Kidney epithelial cell (primary cell): ENCODE measurements at regions not wholly inside any gene's neighbourhood (a gene's known extent, or its start where the extent isn't known, plus 50 kb on each side); places are given as distances from the start of the nearest gene placed in this dataset.

Experiments used
- DNase-seq: peaks from one replicate; pipeline ENCODE4 v3.0.0-alpha.2; 2010; ENCODE audit warnings: low read depth
- H3K27me3 ChIP-seq: 2 replicates; pipeline ENCODE4 v1.6.0; 2011; ENCODE audit warnings: low read length; ENCODE audit not compliant: control insufficient read depth, insufficient read depth
- H3K36me3 ChIP-seq: 2 replicates; pipeline ENCODE4 v1.5.1; 2011; ENCODE audit warnings: low read length; ENCODE audit not compliant: control insufficient read depth, insufficient read depth
- H3K4me3 ChIP-seq: 2 replicates; pipeline ENCODE4 v1.5.1; 2011; ENCODE audit warnings: low read depth, mild to moderate bottlenecking, control low read depth, low read length
- TF ChIP-seq, protein P1 (sequence below): IDR thresholded peaks from 2 replicates; pipeline ENCODE4 v1.5.1; 2011; ENCODE audit warnings: mild to moderate bottlenecking, moderate library complexity, low read length, control low read depth, inconsistent platforms; ENCODE audit not compliant: insufficient read depth, poor library complexity, severe bottlenecking

DNA sequence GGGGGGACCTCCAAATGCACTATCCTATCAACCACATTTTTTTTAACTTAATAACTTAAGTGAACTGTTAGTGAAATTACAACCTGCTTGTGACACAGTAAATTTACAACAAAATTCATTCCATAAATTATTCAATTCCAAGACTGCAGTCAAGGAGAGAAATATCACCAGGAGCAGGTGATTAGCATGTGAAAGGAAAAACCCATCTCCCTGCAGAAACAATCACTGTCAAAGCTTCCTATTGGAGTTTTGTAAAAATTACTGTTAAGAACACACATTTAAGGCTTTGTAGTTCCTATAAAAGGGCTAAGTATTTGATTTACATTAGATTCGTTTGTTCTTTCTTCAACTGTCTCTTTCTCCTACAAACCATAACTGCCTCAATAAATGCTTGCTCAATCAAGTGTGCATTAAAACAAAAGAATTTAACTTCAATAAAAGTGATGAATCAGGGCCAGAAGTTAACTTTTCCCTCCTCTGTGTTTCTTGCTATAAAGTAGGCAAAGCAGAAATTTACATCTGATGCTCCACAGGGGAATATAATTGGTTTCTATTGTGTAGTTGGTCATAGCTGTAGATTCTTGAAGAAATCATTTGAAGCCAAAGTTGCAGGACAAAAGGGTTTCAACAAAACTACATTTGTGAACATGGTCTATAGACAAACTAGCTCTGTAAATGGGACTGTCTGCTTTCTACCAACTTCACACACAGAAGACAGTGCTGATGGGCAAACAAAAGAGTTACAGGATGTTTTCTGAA, 195.1 kb upstream of the PSMD7 start:
- TF ChIP-seq, protein P1, sequence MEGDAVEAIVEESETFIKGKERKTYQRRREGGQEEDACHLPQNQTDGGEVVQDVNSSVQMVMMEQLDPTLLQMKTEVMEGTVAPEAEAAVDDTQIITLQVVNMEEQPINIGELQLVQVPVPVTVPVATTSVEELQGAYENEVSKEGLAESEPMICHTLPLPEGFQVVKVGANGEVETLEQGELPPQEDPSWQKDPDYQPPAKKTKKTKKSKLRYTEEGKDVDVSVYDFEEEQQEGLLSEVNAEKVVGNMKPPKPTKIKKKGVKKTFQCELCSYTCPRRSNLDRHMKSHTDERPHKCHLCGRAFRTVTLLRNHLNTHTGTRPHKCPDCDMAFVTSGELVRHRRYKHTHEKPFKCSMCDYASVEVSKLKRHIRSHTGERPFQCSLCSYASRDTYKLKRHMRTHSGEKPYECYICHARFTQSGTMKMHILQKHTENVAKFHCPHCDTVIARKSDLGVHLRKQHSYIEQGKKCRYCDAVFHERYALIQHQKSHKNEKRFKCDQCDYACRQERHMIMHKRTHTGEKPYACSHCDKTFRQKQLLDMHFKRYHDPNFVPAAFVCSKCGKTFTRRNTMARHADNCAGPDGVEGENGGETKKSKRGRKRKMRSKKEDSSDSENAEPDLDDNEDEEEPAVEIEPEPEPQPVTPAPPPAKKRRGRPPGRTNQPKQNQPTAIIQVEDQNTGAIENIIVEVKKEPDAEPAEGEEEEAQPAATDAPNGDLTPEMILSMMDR = no peak

GRCh38 chr16:74100395-74101326, 196.0 kb upstream of the PSMD7 start:
- TF ChIP-seq, protein P1 = no peak
- no peak overlapping the region for H3K4me3 ChIP-seq
- no peak for DNase-seq
- H3K27me3 ChIP-seq = no peaks in the 10 kb centered on the region
- H3K36me3 ChIP-seq = no peaks in the 10 kb centered on the region

More for the DNA sequence above, 195.1 kb upstream of the PSMD7 start:
- Histone ChIP-seq H3K4me3 (no peak overlapping the region), H3K27me3 (no peaks in the 10 kb centered on the region), H3K36me3 (no peaks in the 10 kb centered on the region)
- DNase-seq = no peak

GRCh38 chr16:74099530-74099929, 197.1 kb upstream of the PSMD7 start:
- Histone ChIP-seq H3K27me3 (no peaks in the 10 kb centered on the region), H3K4me3 (no peak overlapping the region), H3K36me3 (no peaks in the 10 kb centered on the region)
- TF ChIP-seq, protein P1 = no peak
- DNase-seq = no peak

- no peak overlapping the region for H3K4me3 ChIP-seq
- no peaks in the 10 kb centered on the region for H3K27me3 ChIP-seq
- H3K36me3 ChIP-seq = no peaks in the 10 kb centered on the region
- DNase-seq = no peak
- TF ChIP-seq, protein P1 = no peak
Measured at GRCh38 chr16:74094962-74095361, 201.7 kb upstream of the PSMD7 start.

DNA sequence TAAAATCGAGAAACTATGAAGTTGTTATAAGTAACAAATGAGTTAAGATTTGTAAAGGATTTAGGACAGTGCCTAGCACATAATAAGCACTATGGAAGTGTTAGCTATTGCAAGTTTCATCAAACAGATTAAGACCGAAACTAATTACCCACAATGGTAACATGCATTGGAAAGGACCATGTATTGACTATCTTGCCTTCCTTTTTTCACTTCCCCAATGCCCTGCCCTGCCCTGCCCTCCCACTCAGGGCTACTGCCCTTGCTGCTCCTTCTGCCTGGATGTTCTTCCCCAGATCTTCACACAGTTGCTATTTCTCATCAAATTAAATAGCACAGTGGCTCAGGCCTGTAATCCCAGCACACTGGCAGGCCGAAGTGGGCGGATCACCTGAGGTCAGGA, 202.1 kb upstream of the PSMD7 start:
- Histone ChIP-seq H3K4me3 (no peak overlapping the region), H3K36me3 (no peaks in the 10 kb centered on the region), H3K27me3 (no peaks in the 10 kb centered on the region)
- TF ChIP-seq, protein P1 = no peak
- DNase-seq = no peak
